ENCODE measurements at regions not wholly inside any gene's neighbourhood (a gene's known extent, or its start where the extent isn't known, plus 50 kb on each side); places are given as distances from the start of the nearest gene placed in this dataset.

DNA sequence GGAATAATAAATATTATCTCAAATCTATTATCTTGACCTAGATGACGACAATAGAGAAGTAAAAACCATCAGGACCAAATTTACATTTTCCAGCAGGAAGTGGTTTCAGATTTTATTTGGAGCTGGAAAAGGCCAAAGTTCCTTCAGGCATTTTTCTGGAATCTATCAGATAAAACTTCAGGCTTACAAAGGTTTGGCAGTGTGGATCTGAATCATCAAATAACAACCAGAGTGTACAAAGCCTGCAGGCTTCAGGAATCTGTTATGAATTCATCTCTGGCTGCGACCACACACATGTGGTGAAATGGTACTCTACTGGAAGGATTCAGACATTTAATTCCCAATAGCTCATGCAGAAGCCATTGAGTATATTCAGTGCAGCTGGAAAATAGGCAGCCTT lies 726.4 kb upstream of the GRAMD2B start:
- TF ChIP-seq, protein P1, sequence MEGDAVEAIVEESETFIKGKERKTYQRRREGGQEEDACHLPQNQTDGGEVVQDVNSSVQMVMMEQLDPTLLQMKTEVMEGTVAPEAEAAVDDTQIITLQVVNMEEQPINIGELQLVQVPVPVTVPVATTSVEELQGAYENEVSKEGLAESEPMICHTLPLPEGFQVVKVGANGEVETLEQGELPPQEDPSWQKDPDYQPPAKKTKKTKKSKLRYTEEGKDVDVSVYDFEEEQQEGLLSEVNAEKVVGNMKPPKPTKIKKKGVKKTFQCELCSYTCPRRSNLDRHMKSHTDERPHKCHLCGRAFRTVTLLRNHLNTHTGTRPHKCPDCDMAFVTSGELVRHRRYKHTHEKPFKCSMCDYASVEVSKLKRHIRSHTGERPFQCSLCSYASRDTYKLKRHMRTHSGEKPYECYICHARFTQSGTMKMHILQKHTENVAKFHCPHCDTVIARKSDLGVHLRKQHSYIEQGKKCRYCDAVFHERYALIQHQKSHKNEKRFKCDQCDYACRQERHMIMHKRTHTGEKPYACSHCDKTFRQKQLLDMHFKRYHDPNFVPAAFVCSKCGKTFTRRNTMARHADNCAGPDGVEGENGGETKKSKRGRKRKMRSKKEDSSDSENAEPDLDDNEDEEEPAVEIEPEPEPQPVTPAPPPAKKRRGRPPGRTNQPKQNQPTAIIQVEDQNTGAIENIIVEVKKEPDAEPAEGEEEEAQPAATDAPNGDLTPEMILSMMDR (IDR thresholded peaks at IDR 0.05) = no peak
- no peak for TF ChIP-seq EP300 (IDR thresholded peaks at IDR 0.05)
- TF ChIP-seq POLR2A (IDR thresholded peaks at IDR 0.05; ENCODE audit: low read depth) = no peak
- no peak for TF ChIP-seq POLR2AphosphoS5 (IDR thresholded peaks at IDR 0.05)

Data from esophagus muscularis mucosa (tissue), 4 donors.